ENCODE measurements at regions not wholly inside any gene's neighbourhood (a gene's known extent, or its start where the extent isn't known, plus 50 kb on each side); places are given as distances from the start of the nearest gene placed in this dataset.

GRCh38 chr11:110974731-110975130 lies 262.5 kb upstream of the ARHGAP20 start:
- DNase-seq = no peak

- no peak for DNase-seq
These were observed 261.3 kb upstream of the ARHGAP20 start for GRCh38 chr11:110973401-110973980.

- no peak for DNase-seq
These were observed 260.4 kb upstream of the ARHGAP20 start for GRCh38 chr11:110972640-110973039.

- DNase-seq = no peak
These were observed 259.9 kb upstream of the ARHGAP20 start for GRCh38 chr11:110972106-110972505.

GRCh38 chr11:110971140-110971539 lies 258.9 kb upstream of the ARHGAP20 start:
- no peak for DNase-seq

- DNase-seq = no peak
These were observed 256.3 kb upstream of the ARHGAP20 start for GRCh38 chr11:110968348-110969062.

GRCh38 chr11:110966131-110966530 lies 253.9 kb upstream of the ARHGAP20 start:
- DNase-seq = no peak

- DNase-seq = no peak
These were observed 250.7 kb upstream of the ARHGAP20 start for GRCh38 chr11:110962921-110963320.

- no peak for DNase-seq
These were observed 247.9 kb upstream of the ARHGAP20 start for GRCh38 chr11:110960167-110960566.

GRCh38 chr11:110958216-110958615 lies 246.0 kb upstream of the ARHGAP20 start:
- DNase-seq = no peak

GRCh38 chr11:110955776-110956175 lies 243.5 kb upstream of the ARHGAP20 start:
- no peak for DNase-seq

GRCh38 chr11:110951950-110952503 lies 239.8 kb upstream of the ARHGAP20 start:
- DNase-seq = no peak

GRCh38 chr11:110951037-110951949 lies 239.1 kb upstream of the ARHGAP20 start:
- no peak for DNase-seq

GRCh38 chr11:110948112-110948511 lies 235.9 kb upstream of the ARHGAP20 start:
- no peak for DNase-seq

- no peak for DNase-seq
These were observed 234.9 kb upstream of the ARHGAP20 start for GRCh38 chr11:110947096-110947495.

GRCh38 chr11:110939471-110939870 lies 227.2 kb upstream of the ARHGAP20 start:
- no peak for DNase-seq

GRCh38 chr11:110935018-110935640 lies 222.9 kb upstream of the ARHGAP20 start:
- DNase-seq = no peak

- DNase-seq = no peak
These were observed 216.9 kb upstream of the ARHGAP20 start for GRCh38 chr11:110929129-110929528.

GRCh38 chr11:110928391-110928790 lies 216.2 kb upstream of the ARHGAP20 start:
- DNase-seq = no peak

GRCh38 chr11:110921742-110922521 lies 209.7 kb upstream of the ARHGAP20 start:
- no peak for DNase-seq

- DNase-seq = no peak
These were observed 207.1 kb upstream of the ARHGAP20 start for GRCh38 chr11:110919241-110919922.
